ENCODE measurements at regions not wholly inside any gene's neighbourhood (a gene's known extent, or its start where the extent isn't known, plus 50 kb on each side); places are given as distances from the start of the nearest gene placed in this dataset.

DNA sequence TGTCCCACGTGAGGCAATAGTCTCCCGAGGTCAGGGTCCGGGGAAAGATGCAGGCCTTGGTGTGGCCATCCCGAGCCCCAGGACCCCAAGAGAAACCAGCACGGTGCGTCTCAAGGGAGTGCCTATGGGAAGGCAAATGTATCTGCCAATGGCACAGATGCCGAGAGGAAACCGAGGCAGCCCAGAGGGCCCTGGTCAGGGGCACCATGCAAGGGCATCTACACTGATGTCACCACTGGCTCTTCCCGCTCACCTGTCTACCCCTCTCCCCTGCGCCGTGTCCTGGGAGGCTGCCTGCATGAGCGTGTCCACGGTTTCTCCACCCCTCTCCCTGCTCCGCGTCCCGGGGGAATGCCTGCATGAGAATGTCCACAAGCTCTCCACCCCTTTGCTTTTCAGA, 1318.8 kb downstream of the TBC1D22A start:
- no peak for TF ChIP-seq GATA2 (IDR thresholded peaks at IDR 0.05; ENCODE audit: low read depth, low read length)
- no peak for TF ChIP-seq GATA3 (IDR thresholded peaks at IDR 0.05; ENCODE audit: low read depth, low read length)
